ENCODE measurements at regions not wholly inside any gene's neighbourhood (a gene's known extent, or its start where the extent isn't known, plus 50 kb on each side); places are given as distances from the start of the nearest gene placed in this dataset.

GRCh38 chr9:124132671-124133147 is 121.1 kb downstream of the LHX2 start:
- TF ChIP-seq REST (IDR thresholded peaks at IDR 0.05; ENCODE audit: insufficient read depth in 1 of 2, low read depth in 2 of 2, low read length in 2 of 2) (no peak), POLR2AphosphoS5 (IDR thresholded peaks at IDR 0.05; ENCODE audit: low read depth, low read length) (no peak), TAF1 (IDR thresholded peaks at IDR 0.05; ENCODE audit: borderline replicate concordance, insufficient read depth, low read length) (no peak), SIN3A (IDR thresholded peaks at IDR 0.05; ENCODE audit: borderline replicate concordance, insufficient read depth, low read length) (no peak), FOXP2 (optimal IDR thresholded peaks at IDR 0.05; ENCODE audit: borderline replicate concordance, extremely low read depth, extremely low read length, insufficient read depth) (no peak)

- no peak for TF ChIP-seq SIN3A (IDR thresholded peaks at IDR 0.05; ENCODE audit: borderline replicate concordance, insufficient read depth, low read length)
- no peak for TF ChIP-seq REST (IDR thresholded peaks at IDR 0.05; ENCODE audit: insufficient read depth in 1 of 2, low read depth in 2 of 2, low read length in 2 of 2)
- no peak for TF ChIP-seq FOXP2 (optimal IDR thresholded peaks at IDR 0.05; ENCODE audit: borderline replicate concordance, extremely low read depth, extremely low read length, insufficient read depth)
- no peak for TF ChIP-seq TAF1 (IDR thresholded peaks at IDR 0.05; ENCODE audit: borderline replicate concordance, insufficient read depth, low read length)
- no peak for TF ChIP-seq POLR2AphosphoS5 (IDR thresholded peaks at IDR 0.05; ENCODE audit: low read depth, low read length)
Observed at GRCh38 chr9:124133727-124134126, 122.2 kb downstream of the LHX2 start.

- TF ChIP-seq POLR2AphosphoS5 (IDR thresholded peaks at IDR 0.05; ENCODE audit: low read depth, low read length) (no peak), REST (IDR thresholded peaks at IDR 0.05; ENCODE audit: insufficient read depth in 1 of 2, low read depth in 2 of 2, low read length in 2 of 2) (no peak), FOXP2 (optimal IDR thresholded peaks at IDR 0.05; ENCODE audit: borderline replicate concordance, extremely low read depth, extremely low read length, insufficient read depth) (no peak), SIN3A (IDR thresholded peaks at IDR 0.05; ENCODE audit: borderline replicate concordance, insufficient read depth, low read length) (no peak), TAF1 (IDR thresholded peaks at IDR 0.05; ENCODE audit: borderline replicate concordance, insufficient read depth, low read length) (no peak)
Observed at GRCh38 chr9:124134526-124134925, 123.0 kb downstream of the LHX2 start.

GRCh38 chr9:124135813-124136365 is 121.9 kb upstream of the NEK6 start:
- TF ChIP-seq POLR2AphosphoS5 (IDR thresholded peaks at IDR 0.05; ENCODE audit: low read depth, low read length), result no peak
- no peak for TF ChIP-seq FOXP2 (optimal IDR thresholded peaks at IDR 0.05; ENCODE audit: borderline replicate concordance, extremely low read depth, extremely low read length, insufficient read depth)

GRCh38 chr9:124137009-124137943 is 120.5 kb upstream of the NEK6 start:
- TF ChIP-seq TAF1 (IDR thresholded peaks at IDR 0.05; ENCODE audit: borderline replicate concordance, insufficient read depth, low read length), result no peak
- TF ChIP-seq FOXP2 (optimal IDR thresholded peaks at IDR 0.05; ENCODE audit: borderline replicate concordance, extremely low read depth, extremely low read length, insufficient read depth), result no peak
- TF ChIP-seq SIN3A (IDR thresholded peaks at IDR 0.05; ENCODE audit: borderline replicate concordance, insufficient read depth, low read length), result no peak
- no peak for TF ChIP-seq REST (IDR thresholded peaks at IDR 0.05; ENCODE audit: insufficient read depth in 1 of 2, low read depth in 2 of 2, low read length in 2 of 2)
- TF ChIP-seq POLR2AphosphoS5 (IDR thresholded peaks at IDR 0.05; ENCODE audit: low read depth, low read length), result no peak
